G401 (cell line): ENCODE measurements at regions not wholly inside any gene's neighbourhood (a gene's known extent, or its start where the extent isn't known, plus 50 kb on each side); places are given as distances from the start of the nearest gene placed in this dataset.

ENCODE experiments used
- DNase-seq: peaks from one replicate; pipeline ENCODE4 v3.0.0-alpha.2; 2015; ENCODE audit warnings: low spot score
- in situ Hi-C: cut with HindIII; loops from 2 replicates; pipeline ENCODE4 v1.10.0; 2016; ENCODE audit warnings: low sequenced_read_pairs, mixed read lengths

GRCh38 chr11:128089962-128090361 lies 497.4 kb downstream of the ETS1 start:
- DNase-seq: no peak
- in situ Hi-C loops: no loop called here

- in situ Hi-C loops: no loop called here
- no peak for DNase-seq
Observed at GRCh38 chr11:128086794-128087193, 500.6 kb downstream of the ETS1 start.

- DNase-seq: no peak
- in situ Hi-C loops: no loop called here
Observed at GRCh38 chr11:128085276-128085675, 502.1 kb downstream of the ETS1 start.

- in situ Hi-C loops: no loop called here
- DNase-seq: no peak
Observed at GRCh38 chr11:128082574-128082973, 504.8 kb downstream of the ETS1 start.

GRCh38 chr11:128069665-128070064 lies 517.7 kb downstream of the ETS1 start:
- DNase-seq: no peak
- in situ Hi-C loops: no loop called here

GRCh38 chr11:128067780-128068179 lies 519.6 kb downstream of the ETS1 start:
- in situ Hi-C loops: no loop called here

GRCh38 chr11:128066399-128066798 lies 521.0 kb downstream of the ETS1 start:
- in situ Hi-C loops: no loop called here
- DNase-seq: no peak

More at GRCh38 chr11:128067780-128068179, 519.6 kb downstream of the ETS1 start:
- DNase-seq: no peak

- no peak for DNase-seq
- in situ Hi-C loops: no loop called here
Observed at GRCh38 chr11:128061281-128061871, 526.0 kb downstream of the ETS1 start.

- in situ Hi-C loops: no loop called here
- no peak for DNase-seq
Observed at GRCh38 chr11:128058580-128059208, 528.7 kb downstream of the ETS1 start.

- DNase-seq: no peak
- in situ Hi-C loops: no loop called here
Observed at GRCh38 chr11:128057786-128058395, 529.5 kb downstream of the ETS1 start.

- in situ Hi-C loops: no loop called here
- no peak for DNase-seq
Observed at GRCh38 chr11:128055576-128056217, 531.7 kb downstream of the ETS1 start.

GRCh38 chr11:128053981-128054931 lies 533.1 kb downstream of the ETS1 start:
- DNase-seq: no peak
- in situ Hi-C loops: no loop called here

- in situ Hi-C loops: no loop called here
- no peak for DNase-seq
Observed at GRCh38 chr11:128052912-128053641, 534.3 kb downstream of the ETS1 start.

GRCh38 chr11:128048121-128048520 lies 539.2 kb downstream of the ETS1 start:
- in situ Hi-C loops: no loop called here
- no peak for DNase-seq

GRCh38 chr11:128047026-128047425 lies 540.3 kb downstream of the ETS1 start:
- in situ Hi-C loops: no loop called here
- no peak for DNase-seq

GRCh38 chr11:128046213-128046612 lies 541.1 kb downstream of the ETS1 start:
- in situ Hi-C loops: no loop called here
- DNase-seq: no peak

- in situ Hi-C loops: no loop called here
- DNase-seq: no peak
Observed at GRCh38 chr11:128045094-128045725, 542.1 kb downstream of the ETS1 start.

- in situ Hi-C loops: no loop called here
- no peak for DNase-seq
Observed at GRCh38 chr11:128042290-128042751, 545.0 kb downstream of the ETS1 start.
